GM12878 (cell line): ENCODE measurements at regions not wholly inside any gene's neighbourhood (a gene's known extent, or its start where the extent isn't known, plus 50 kb on each side); places are given as distances from the start of the nearest gene placed in this dataset.

Source experiments
- ATAC-seq: fragments of 200-7000 bp; cut with Tn5 transposase; 3 replicates; pipeline ENCODE4 v1.9.1; 2020; ENCODE audit warnings: mild to moderate bottlenecking, moderate library complexity
- BruUV-seq: library from RNA; stranded (reverse); fragments of 400-500 nt; replicated peaks from 2 replicates; lab custom pipeline; 2021; lab: Mats Ljungman, UMichigan
- CTCF ChIA-PET: fragments of 300-600 bp; sonication (Branson Sonifier 250); formaldehyde crosslinking; extraction: SDS; loops from one replicate; lab custom pipeline; 2021; ENCODE audit warnings: inconsistent platforms; lab: Yijun Ruan, JAX
- POLR2A ChIA-PET: fragments of 350-600 bp; formaldehyde crosslinking; extraction: SDS; loops from one replicate; lab custom pipeline; 2021; ENCODE audit warnings: inconsistent platforms; lab: Charles Lee
- RAD21 ChIA-PET: fragments of 300-600 bp; sonication (Branson Sonifier 250); formaldehyde crosslinking; loops from one replicate; lab custom pipeline; 2023; ENCODE audit warnings: antibody characterized with exemption; ENCODE audit not compliant: unreplicated experiment; lab: Charles Lee
- SMC1A ChIA-PET: fragments of 300-600 bp; sonication (Branson Sonifier 250); formaldehyde crosslinking; loops from one replicate; lab custom pipeline; 2023; ENCODE audit not compliant: unreplicated experiment, uncharacterized antibody; lab: Charles Lee
- DNase-seq: peaks from one replicate; pipeline ENCODE4 v3.0.0-alpha.2; 2011; ENCODE audit warnings: low read depth, low spot score
- FAIRE-seq: peaks from 3 replicates; lab custom pipeline; 2011; peaks lifted over from hg19 to GRCh38; lab: Jason Lieb, UNC
- H2AFZ ChIP-seq: 2 replicates; pipeline ENCODE4 v1.6.0; 2011; ENCODE audit warnings: low read depth, low read length, control low read depth; ENCODE audit not compliant: control insufficient read depth
- H3K27ac ChIP-seq: 2 replicates; pipeline ENCODE4 v1.5.1; 2011; ENCODE audit warnings: control low read depth; ENCODE audit not compliant: control insufficient read depth, insufficient read depth
- H3K27me3 ChIP-seq, 2 experiments: replicated peaks in 1 of 2; 2 replicates each; pipeline versions ENCODE4 v1.6.0 to v1.6.1; 2011; ENCODE audit warnings: low read length in 1 of 2; ENCODE audit not compliant: control insufficient read depth in 2 of 2, insufficient read depth in 2 of 2
- H3K36me3 ChIP-seq, 2 experiments: 2 replicates each; pipeline ENCODE4 v1.5.1; 2011; ENCODE audit warnings: low read length in 1 of 2; ENCODE audit not compliant: control insufficient read depth in 2 of 2, insufficient read depth in 2 of 2
- H3K4me1 ChIP-seq: 2 replicates; pipeline ENCODE4 v1.6.1; 2011; ENCODE audit warnings: mild to moderate bottlenecking, low read length, moderate library complexity, mixed read lengths; ENCODE audit not compliant: control insufficient read depth, insufficient read depth
- H3K4me2 ChIP-seq: 2 replicates; pipeline ENCODE4 v1.6.0; 2011; ENCODE audit warnings: control low read depth; ENCODE audit not compliant: control insufficient read depth, insufficient read depth
- H3K4me3 ChIP-seq: fragments of 200-600 bp; sonication (generic); 2 replicates; pipeline ENCODE4 v1.5.1; 2016
- H3K79me2 ChIP-seq: 2 replicates; pipeline ENCODE4 v1.6.0; 2011; ENCODE audit warnings: low read length; ENCODE audit not compliant: control insufficient read depth, insufficient read depth
- H3K9ac ChIP-seq: 2 replicates; pipeline ENCODE4 v1.8.0; 2011; ENCODE audit warnings: low read length, control low read depth, mixed read lengths; ENCODE audit not compliant: control insufficient read depth, insufficient read depth
- H3K9me3 ChIP-seq: replicated peaks from 3 replicates; pipeline ENCODE4 v1.5.1; 2011; ENCODE audit warnings: mild to moderate bottlenecking, low read length; ENCODE audit not compliant: control insufficient read depth, insufficient read depth
- H4K20me1 ChIP-seq: 2 replicates; pipeline ENCODE4 v1.6.0; 2011; ENCODE audit not compliant: control insufficient read depth, insufficient read depth
- CEBPZ ChIP-seq: fragments of 150-350 bp; IDR thresholded peaks from 2 replicates; pipeline ENCODE4 v1.6.1; 2016; ENCODE audit warnings: low read depth, low read length
- HSF1 ChIP-seq: fragments of 150-350 bp; IDR thresholded peaks from 2 replicates; pipeline ENCODE4 v1.6.1; 2014; ENCODE audit warnings: mild to moderate bottlenecking, low read depth, low read length
- IRF4 ChIP-seq: IDR thresholded peaks from 2 replicates; pipeline ENCODE4 v1.6.1; 2011; ENCODE audit warnings: low read depth, low read length
- NKRF ChIP-seq: fragments of 450-650 bp; conservative IDR thresholded peaks from 2 replicates; pipeline ENCODE4 v1.6.1; 2017; ENCODE audit warnings: mild to moderate bottlenecking, moderate library complexity
- YY1 ChIP-seq: IDR thresholded peaks from 2 replicates; pipeline ENCODE4 v1.6.1; 2011; ENCODE audit warnings: low read depth, mild to moderate bottlenecking, low read length
- ZBTB33 ChIP-seq: fragments of 450-650 bp; IDR thresholded peaks from 2 replicates; pipeline ENCODE4 v1.6.1; 2017; ENCODE audit warnings: mild to moderate bottlenecking
- ZNF217 ChIP-seq: fragments of 450-650 bp; IDR thresholded peaks from 2 replicates; pipeline ENCODE4 v1.6.1; 2017; ENCODE audit warnings: antibody characterized with exemption, mild to moderate bottlenecking
- ZNF687 ChIP-seq: fragments of 450-650 bp; IDR thresholded peaks from 2 replicates; pipeline ENCODE4 v1.6.1; 2017; ENCODE audit warnings: mild to moderate bottlenecking, moderate library complexity
- WGBS: methylation state at CpG from one replicate; pipeline ENCODE4 v1.1.6; 2016; ENCODE audit warnings: low lambda C conversion rate; ENCODE audit not compliant: insufficient replicate concordance, insufficient coverage; ENCODE audit errors: missing lambda C conversion rate; 5-methylcytosine and 5-hydroxymethylcytosine counted together
- in situ Hi-C: fragments of 300-500 bp; cut with MboI; formaldehyde crosslinking; loops from 9 replicates; pipeline ENCODE4 v1.14.3; 2018; ENCODE audit warnings: mixed read lengths
- intact Hi-C: fragments of 100-400 bp; cut with micrococcal nuclease; formaldehyde crosslinking; loops from one replicate; pipeline ENCODE4 v1.14.2; 2022; ENCODE audit not compliant: unreplicated experiment

- TF ChIP-seq ZBTB33: no peak
Observed at GRCh38 chr3:164397462-164397861, 680.8 kb downstream of the SI start (continued).

- Histone ChIP-seq H3K27me3 (no peaks in the 10 kb centered on the region), H3K79me2 (no peaks in the 10 kb centered on the region), H3K4me3 (no peak overlapping the region), H3K36me3 (no peaks in the 10 kb centered on the region), H3K9ac (no peak overlapping the region), H3K4me1 (no peaks in the 10 kb centered on the region), H4K20me1 (no peaks in the 10 kb centered on the region), H3K9me3 (no peaks in the 10 kb centered on the region), H3K27ac (no peak overlapping the region), H2AFZ (no peak overlapping the region), H3K4me2 (no peak overlapping the region)
- no peak for FAIRE-seq
- 41% methylated on average over 1 of the region's 1 CpG for WGBS
- RAD21 ChIA-PET: no interaction called here
- SMC1A ChIA-PET: no interaction called here
- CTCF ChIA-PET: no interaction called here
- BruUV-seq: no TSS peak
- no peak for DNase-seq
- POLR2A ChIA-PET: no interaction called here
- intact Hi-C loops (no loop called here), in situ Hi-C loops (no loop called here)
- ATAC-seq: no peak
- TF ChIP-seq IRF4: no peak
- TF ChIP-seq ZNF687: no peak
- TF ChIP-seq HSF1: no peak
- no peak for TF ChIP-seq CEBPZ
- no peak for TF ChIP-seq ZNF217
- no peak for TF ChIP-seq NKRF
- no peak for TF ChIP-seq YY1
Observed at GRCh38 chr3:164393171-164393570, 685.1 kb downstream of the SI start.
